Naive thymus-derived CD8-positive, alpha-beta T cell (primary cell): ENCODE measurements at regions not wholly inside any gene's neighbourhood (a gene's known extent, or its start where the extent isn't known, plus 50 kb on each side); places are given as distances from the start of the nearest gene placed in this dataset.

ENCODE experiments used
- ATAC-seq, 2 donors: fragments of 150-1000 bp; cut with Tn5 transposase in 1 of 2; sonication (Bioruptor Pico), chemical (Tn5 transposase) in 1 of 2; 1 replicate in 1 of 2; 2 replicates in 1 of 2; pipeline ENCODE4 v1.10.0; 2021; ENCODE audit warnings: mild to moderate bottlenecking in 2 of 2, moderate library complexity in 2 of 2
- POLR2A ChIA-PET: fragments of 350-600 bp; sonication (Branson Sonifier 250); formaldehyde crosslinking; loops from one replicate; lab custom pipeline; 2021; ENCODE audit warnings: antibody characterized with exemption; lab: Charles Lee
- DNase-seq, 10 donors: peaks; one replicate each; pipeline versions ENCODE4 v3.0.0 to v3.0.0-alpha.2; 2020 to 2022
- H3K27ac Mint-ChIP-seq, 10 donors: one replicate each; pipeline ENCODE4 v1.8.0; 2020 to 2022; ENCODE audit warnings: mild to moderate bottlenecking in 10 of 10, mixed read lengths in 10 of 10, moderate library complexity in 4 of 10, inconsistent platforms in 1 of 10
- H3K27me3 Mint-ChIP-seq, 5 donors: one replicate each; pipeline ENCODE4 v1.8.0; 2021 to 2022; ENCODE audit warnings: mixed read lengths in 5 of 5
- H3K36me3 Mint-ChIP-seq, 3 donors: one replicate each; pipeline ENCODE4 v1.8.0; 2020 to 2022; ENCODE audit warnings: mixed read lengths in 3 of 3, mild to moderate bottlenecking in 2 of 3, inconsistent platforms in 1 of 3
- H3K4me1 Mint-ChIP-seq, 4 donors: one replicate each; pipeline ENCODE4 v1.8.0; 2021 to 2022; ENCODE audit warnings: mixed read lengths in 4 of 4
- H3K4me3 Mint-ChIP-seq, 10 donors: one replicate each; pipeline ENCODE4 v1.8.0; 2020 to 2022; ENCODE audit warnings: mild to moderate bottlenecking in 10 of 10, mixed read lengths in 10 of 10, moderate library complexity in 6 of 10, inconsistent platforms in 1 of 10
- H3K9me3 Mint-ChIP-seq, 9 donors: one replicate each; pipeline ENCODE4 v1.8.0; 2020 to 2022; ENCODE audit warnings: mixed read lengths in 9 of 9, mild to moderate bottlenecking in 3 of 9, inconsistent platforms in 1 of 9, moderate library complexity in 1 of 9

- Mint-ChIP-seq H3K36me3 (no peaks in the 10 kb centered on the region), H3K9me3 (no peaks in the 10 kb centered on the region), H3K27me3 (no peaks in the 10 kb centered on the region), H3K4me3 (peak overlapping the region in 6 of 10 donors; percentile 5 to 53 (median 28)), H3K4me1 (peaks cover 18 to 52% (median 45%) of the 10 kb centered on the region in 4 donors), H3K27ac (peak overlapping the region in 3 of 10 donors; percentile 13 to 74 (median 35))
- POLR2A ChIA-PET: interaction anchor here (1.8 kb wide), 1 partner anchor 16 kb away, joined by 13 read pairs; no protein-coding TSS in a partner anchor
- ATAC-seq (no peak), DNase-seq (no peak)
Measured at GRCh38 chr9:111985315-111985714, 88.7 kb downstream of the UGCG start.

DNA sequence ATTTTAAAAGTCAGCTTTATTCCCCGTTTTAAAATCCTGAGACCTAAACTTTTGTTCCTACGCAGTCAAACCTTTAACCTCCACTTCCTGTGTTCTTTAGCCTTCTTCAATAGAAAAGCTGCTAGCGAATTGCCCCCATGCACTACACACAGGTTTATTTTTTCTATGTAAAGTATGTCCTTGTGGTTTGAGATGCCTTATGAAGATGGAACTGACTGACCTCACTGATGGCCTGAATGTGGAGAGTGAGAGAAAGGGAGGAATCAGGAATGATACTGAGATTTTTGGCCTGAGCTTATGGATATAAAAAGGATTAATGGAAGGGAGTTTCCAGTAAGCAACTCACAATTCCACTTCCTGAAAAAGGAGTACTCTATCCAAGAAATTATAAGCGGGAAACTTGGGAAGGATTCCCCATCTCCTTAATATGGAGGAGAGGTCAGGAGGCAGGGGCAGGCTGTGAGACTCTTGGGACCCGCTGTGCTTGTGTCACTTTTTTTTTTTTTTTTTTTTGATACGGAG, 89.5 kb downstream of the UGCG start:
- H3K27me3 Mint-ChIP-seq: no peaks in the 10 kb centered on the region
- no peaks in the 10 kb centered on the region for H3K36me3 Mint-ChIP-seq
- peaks cover 0 to 2% (median 0%) of the 10 kb centered on the region in 9 donors for H3K9me3 Mint-ChIP-seq
- DNase-seq (peak in 2 of 10 donors; percentile 21), ATAC-seq (peak in 1 of 2 donors; percentile 30)
- H3K27ac Mint-ChIP-seq: peak overlapping the region in 4 of 10 donors; percentile 10 to 74 (median 18)
- peak overlapping the region in 9 of 10 donors; percentile 2 to 63 (median 46) for H3K4me3 Mint-ChIP-seq
- peaks cover 18 to 52% (median 42%) of the 10 kb centered on the region in 4 donors for H3K4me1 Mint-ChIP-seq
- POLR2A ChIA-PET: interaction anchor here (0.6 to 1.8 kb wide), 4 partner anchors 16 to 643 kb away, joined by 3 to 13 read pairs (median 3); no protein-coding TSS in a partner anchor
